ENCODE measurements at regions not wholly inside any gene's neighbourhood (a gene's known extent, or its start where the extent isn't known, plus 50 kb on each side); places are given as distances from the start of the nearest gene placed in this dataset.

DNA sequence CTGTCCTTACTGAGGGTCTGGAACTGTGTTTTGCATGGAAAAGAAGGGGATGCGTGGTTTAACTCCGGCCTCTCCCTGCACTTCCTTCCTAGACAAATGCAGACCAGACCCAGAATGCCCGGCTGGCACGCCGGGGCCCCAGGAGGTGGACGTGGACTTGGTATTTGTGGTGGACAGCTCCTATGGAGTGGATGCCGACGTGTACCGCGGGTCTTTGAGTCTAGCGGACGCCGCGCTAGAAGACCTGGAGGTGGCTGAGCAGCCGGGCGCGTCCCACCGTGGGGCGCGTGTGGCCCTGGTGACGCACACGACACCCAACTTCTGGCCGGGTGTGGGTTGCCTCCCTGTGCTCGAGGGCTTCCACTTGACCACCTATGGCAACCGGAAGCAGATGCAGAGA is 81.8 kb upstream of the COL6A5 start:
- Mint-ChIP-seq H3K9me3 (ENCODE audit: low read depth) (no peaks in the 10 kb centered on the region), H3K36me3 (ENCODE audit: low read depth) (no peaks in the 10 kb centered on the region), H3K4me3 (ENCODE audit: unreplicated experiment) (no peak overlapping the region), H3K4me1 (ENCODE audit: low read depth) (peaks cover 10% of the 10 kb centered on the region), H3K27ac (ENCODE audit: unreplicated experiment) (no peak overlapping the region), H3K27me3 (ENCODE audit: low read depth) (peaks cover 14% of the 10 kb centered on the region)
- TF ChIP-seq, protein P1, sequence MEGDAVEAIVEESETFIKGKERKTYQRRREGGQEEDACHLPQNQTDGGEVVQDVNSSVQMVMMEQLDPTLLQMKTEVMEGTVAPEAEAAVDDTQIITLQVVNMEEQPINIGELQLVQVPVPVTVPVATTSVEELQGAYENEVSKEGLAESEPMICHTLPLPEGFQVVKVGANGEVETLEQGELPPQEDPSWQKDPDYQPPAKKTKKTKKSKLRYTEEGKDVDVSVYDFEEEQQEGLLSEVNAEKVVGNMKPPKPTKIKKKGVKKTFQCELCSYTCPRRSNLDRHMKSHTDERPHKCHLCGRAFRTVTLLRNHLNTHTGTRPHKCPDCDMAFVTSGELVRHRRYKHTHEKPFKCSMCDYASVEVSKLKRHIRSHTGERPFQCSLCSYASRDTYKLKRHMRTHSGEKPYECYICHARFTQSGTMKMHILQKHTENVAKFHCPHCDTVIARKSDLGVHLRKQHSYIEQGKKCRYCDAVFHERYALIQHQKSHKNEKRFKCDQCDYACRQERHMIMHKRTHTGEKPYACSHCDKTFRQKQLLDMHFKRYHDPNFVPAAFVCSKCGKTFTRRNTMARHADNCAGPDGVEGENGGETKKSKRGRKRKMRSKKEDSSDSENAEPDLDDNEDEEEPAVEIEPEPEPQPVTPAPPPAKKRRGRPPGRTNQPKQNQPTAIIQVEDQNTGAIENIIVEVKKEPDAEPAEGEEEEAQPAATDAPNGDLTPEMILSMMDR (IDR thresholded peaks at IDR 0.05): no peak
- peak; percentile 88 for DNase-seq (ENCODE audit: low spot score)

DNA sequence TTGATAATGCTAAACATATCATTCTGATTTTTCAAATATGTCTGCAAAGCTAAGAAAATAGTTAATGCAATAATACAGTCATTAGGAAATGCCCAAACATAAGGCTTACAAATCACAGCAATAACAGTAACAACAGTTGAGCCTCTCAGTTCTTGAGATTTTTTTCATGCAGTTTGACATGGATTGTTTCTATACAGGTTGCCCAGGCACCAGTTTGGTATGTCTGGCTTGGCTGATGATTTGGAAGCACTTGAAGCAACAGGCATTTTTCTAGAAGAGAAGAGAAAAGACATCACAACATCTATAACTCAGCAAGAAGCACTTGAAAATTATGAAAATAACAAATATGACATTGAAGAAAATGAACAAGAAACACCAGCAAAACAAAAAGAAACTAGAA is 78.7 kb upstream of the COL6A5 start:
- TF ChIP-seq, protein P1 (IDR thresholded peaks at IDR 0.05): no peak
- no peak overlapping the region for H3K4me3 Mint-ChIP-seq (ENCODE audit: unreplicated experiment)
- no peaks in the 10 kb centered on the region for H3K36me3 Mint-ChIP-seq (ENCODE audit: low read depth)
- H3K9me3 Mint-ChIP-seq (ENCODE audit: low read depth): peaks cover 2% of the 10 kb centered on the region
- DNase-seq (ENCODE audit: low spot score): no peak
- H3K4me1 Mint-ChIP-seq (ENCODE audit: low read depth): no peaks in the 10 kb centered on the region
- peaks cover 25% of the 10 kb centered on the region for H3K27me3 Mint-ChIP-seq (ENCODE audit: low read depth)
- H3K27ac Mint-ChIP-seq (ENCODE audit: unreplicated experiment): no peak overlapping the region

DNA sequence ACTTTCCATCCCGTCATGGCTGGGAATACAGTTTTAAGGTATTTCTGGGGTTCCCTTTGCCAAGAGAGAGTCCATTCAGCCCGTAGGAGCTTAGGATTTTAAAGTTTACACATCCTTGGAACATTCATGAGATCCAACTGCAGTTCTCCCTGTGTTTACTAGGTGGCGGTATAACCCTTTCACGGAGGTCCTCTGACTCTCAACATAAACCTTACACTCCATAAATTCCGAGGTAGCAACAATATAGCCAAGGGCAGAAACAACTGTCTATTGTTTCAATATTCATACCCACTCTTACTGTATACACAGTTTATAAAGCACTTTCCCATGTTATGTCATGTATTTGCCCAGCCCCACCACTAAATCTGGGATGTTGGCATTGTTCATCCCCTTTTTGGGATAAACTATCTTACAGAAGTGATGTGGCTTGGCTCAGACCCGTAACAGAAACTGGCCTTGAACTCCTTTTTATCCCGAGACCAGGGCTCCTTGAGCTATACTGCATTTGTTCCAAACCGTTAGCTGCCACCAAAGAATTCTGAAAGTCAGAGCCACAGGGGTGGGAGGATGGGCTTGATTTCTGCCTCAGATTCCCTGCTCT is 69.2 kb upstream of the COL6A5 start:
- no peak for DNase-seq (ENCODE audit: low spot score)
- Mint-ChIP-seq H3K27me3 (ENCODE audit: low read depth) (peaks cover 21% of the 10 kb centered on the region), H3K9me3 (ENCODE audit: low read depth) (no peaks in the 10 kb centered on the region), H3K27ac (ENCODE audit: unreplicated experiment) (no peak overlapping the region), H3K4me1 (ENCODE audit: low read depth) (no peaks in the 10 kb centered on the region), H3K4me3 (ENCODE audit: unreplicated experiment) (no peak overlapping the region), H3K36me3 (ENCODE audit: low read depth) (no peaks in the 10 kb centered on the region)
- TF ChIP-seq, protein P1 (IDR thresholded peaks at IDR 0.05): peak; percentile 86

- Mint-ChIP-seq H3K4me1 (ENCODE audit: low read depth) (no peaks in the 10 kb centered on the region), H3K9me3 (ENCODE audit: low read depth) (no peaks in the 10 kb centered on the region), H3K4me3 (ENCODE audit: unreplicated experiment) (no peak overlapping the region), H3K36me3 (ENCODE audit: low read depth) (no peaks in the 10 kb centered on the region), H3K27me3 (ENCODE audit: low read depth) (peaks cover 32% of the 10 kb centered on the region), H3K27ac (ENCODE audit: unreplicated experiment) (no peak overlapping the region)
- no peak for DNase-seq (ENCODE audit: low spot score)
- TF ChIP-seq, protein P1 (IDR thresholded peaks at IDR 0.05): no peak
Observed at GRCh38 chr3:130288670-130289069, 56.8 kb upstream of the COL6A5 start.

DNA sequence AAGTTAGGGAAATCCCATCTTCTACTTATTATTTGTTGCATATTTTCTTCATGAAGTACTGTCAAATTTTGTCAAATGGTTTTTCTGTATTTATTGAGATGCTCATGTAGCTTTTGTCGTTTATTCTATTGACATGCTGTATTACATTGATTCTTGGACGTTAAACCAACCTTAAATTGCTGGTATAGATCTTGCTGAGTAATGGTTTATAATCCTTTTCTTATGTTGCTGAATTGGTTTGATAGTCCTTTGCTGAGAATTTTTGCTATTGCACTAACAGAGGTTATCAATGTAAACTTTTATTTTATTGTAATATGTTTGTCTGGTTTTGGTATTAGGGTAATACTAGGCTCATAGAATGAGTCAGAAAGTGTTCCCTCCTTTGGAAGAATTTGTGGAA is 54.3 kb upstream of the COL6A5 start:
- no peak overlapping the region for H3K27ac Mint-ChIP-seq (ENCODE audit: unreplicated experiment)
- peaks cover 18% of the 10 kb centered on the region for H3K27me3 Mint-ChIP-seq (ENCODE audit: low read depth)
- H3K4me1 Mint-ChIP-seq (ENCODE audit: low read depth): no peaks in the 10 kb centered on the region
- H3K9me3 Mint-ChIP-seq (ENCODE audit: low read depth): peaks cover 5% of the 10 kb centered on the region
- DNase-seq (ENCODE audit: low spot score): no peak
- H3K4me3 Mint-ChIP-seq (ENCODE audit: unreplicated experiment): no peak overlapping the region
- TF ChIP-seq, protein P1 (IDR thresholded peaks at IDR 0.05): no peak
- H3K36me3 Mint-ChIP-seq (ENCODE audit: low read depth): no peaks in the 10 kb centered on the region
